Neural cell (in vitro differentiated cells): ENCODE measurements at regions not wholly inside any gene's neighbourhood (a gene's known extent, or its start where the extent isn't known, plus 50 kb on each side); places are given as distances from the start of the nearest gene placed in this dataset.

Experiments
- SMC3 ChIP-seq: fragments of 450-650 bp; conservative IDR thresholded peaks from 2 replicates; pipeline ENCODE4 v1.6.1; 2014; ENCODE audit warnings: antibody characterized with exemption, mild to moderate bottlenecking, moderate library complexity; ENCODE audit not compliant: poor library complexity
- TAF1 ChIP-seq: IDR thresholded peaks from 2 replicates; pipeline ENCODE4 v1.6.1; 2012; ENCODE audit warnings: low read depth
- TF ChIP-seq, protein P1 (sequence below): fragments of 450-650 bp; IDR thresholded peaks from 2 replicates; pipeline ENCODE4 v1.5.1; 2014; ENCODE audit warnings: antibody characterized with exemption, mild to moderate bottlenecking, moderate library complexity; ENCODE audit not compliant: poor library complexity, severe bottlenecking

DNA sequence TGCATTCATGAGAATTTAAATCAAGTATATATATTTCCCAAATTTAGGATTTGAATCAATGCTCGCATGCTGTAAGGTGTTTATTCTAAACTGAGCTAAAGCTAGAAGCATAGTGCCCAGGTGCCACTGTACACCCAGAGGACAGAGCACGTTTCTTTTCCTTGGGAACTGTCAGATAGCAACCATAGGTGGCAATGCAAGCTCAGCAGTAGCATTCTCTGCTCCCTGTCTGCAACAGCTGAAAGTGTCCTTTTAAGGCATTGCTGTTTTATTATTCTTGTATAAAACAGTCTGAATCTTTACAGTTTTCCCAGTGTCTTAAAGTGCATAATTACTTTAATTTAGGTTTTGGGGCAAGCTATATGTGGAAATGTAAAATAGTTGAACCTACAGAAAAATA is 443.4 kb upstream of the MMS22L start:
- TF ChIP-seq, protein P1, sequence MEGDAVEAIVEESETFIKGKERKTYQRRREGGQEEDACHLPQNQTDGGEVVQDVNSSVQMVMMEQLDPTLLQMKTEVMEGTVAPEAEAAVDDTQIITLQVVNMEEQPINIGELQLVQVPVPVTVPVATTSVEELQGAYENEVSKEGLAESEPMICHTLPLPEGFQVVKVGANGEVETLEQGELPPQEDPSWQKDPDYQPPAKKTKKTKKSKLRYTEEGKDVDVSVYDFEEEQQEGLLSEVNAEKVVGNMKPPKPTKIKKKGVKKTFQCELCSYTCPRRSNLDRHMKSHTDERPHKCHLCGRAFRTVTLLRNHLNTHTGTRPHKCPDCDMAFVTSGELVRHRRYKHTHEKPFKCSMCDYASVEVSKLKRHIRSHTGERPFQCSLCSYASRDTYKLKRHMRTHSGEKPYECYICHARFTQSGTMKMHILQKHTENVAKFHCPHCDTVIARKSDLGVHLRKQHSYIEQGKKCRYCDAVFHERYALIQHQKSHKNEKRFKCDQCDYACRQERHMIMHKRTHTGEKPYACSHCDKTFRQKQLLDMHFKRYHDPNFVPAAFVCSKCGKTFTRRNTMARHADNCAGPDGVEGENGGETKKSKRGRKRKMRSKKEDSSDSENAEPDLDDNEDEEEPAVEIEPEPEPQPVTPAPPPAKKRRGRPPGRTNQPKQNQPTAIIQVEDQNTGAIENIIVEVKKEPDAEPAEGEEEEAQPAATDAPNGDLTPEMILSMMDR, result peak; percentile 89
- TF ChIP-seq TAF1, result no peak
- peak; percentile 90 for TF ChIP-seq SMC3
